Muscle of back (tissue), 3 donors: ENCODE measurements at regions not wholly inside any gene's neighbourhood (a gene's known extent, or its start where the extent isn't known, plus 50 kb on each side); places are given as distances from the start of the nearest gene placed in this dataset.
A peak's percentile ranks its signal among the peaks of the same experiment; 100 is the strongest.
"Not testable (repeated sequence)": the region's sequence is repeated elsewhere in the genome, so short reads cannot be mapped to it uniquely, and the experiment has no call there.

ENCODE experiments used
- DNase-seq, 3 donors: peaks; one replicate each; pipeline versions ENCODE4 v3.0.0 to v3.0.0-alpha.2; 2013

DNA sequence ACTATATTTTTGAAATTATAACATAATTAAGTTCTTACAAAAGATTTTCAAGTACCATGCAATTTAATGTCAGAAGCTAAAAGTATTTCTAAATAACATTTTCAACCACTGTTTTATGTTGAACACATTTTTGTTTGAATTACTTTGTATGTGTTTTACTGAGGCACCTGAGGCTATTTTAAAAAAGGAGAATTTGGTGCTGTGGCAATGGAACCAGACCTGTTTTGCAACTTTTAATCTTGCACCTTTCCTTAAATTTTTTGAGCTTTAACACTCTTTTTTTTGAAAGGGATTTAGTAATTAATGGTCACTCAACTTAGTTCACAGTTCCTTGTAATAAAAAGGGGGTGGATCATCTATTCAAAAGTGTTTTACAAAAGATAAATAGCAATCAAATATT lies 561.6 kb downstream of the ZBBX start:
- no peak for DNase-seq

DNA sequence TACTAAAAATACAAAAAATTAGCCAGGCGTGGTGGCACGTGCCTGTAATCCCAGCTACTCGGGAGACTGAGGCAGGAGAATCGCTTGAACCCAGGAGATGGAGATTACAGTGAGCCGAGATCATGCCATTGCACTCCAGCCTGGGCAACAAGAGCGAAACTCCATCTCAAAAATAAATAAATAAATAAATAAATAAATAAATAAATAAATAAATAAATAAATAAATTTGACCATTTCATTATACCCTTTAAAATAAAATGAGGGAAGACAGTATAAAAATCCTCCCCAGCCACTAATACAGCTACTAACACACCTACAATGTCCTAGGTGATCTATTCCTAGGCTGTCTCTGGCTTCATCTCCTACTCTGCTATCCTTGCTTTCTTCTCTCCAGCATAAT lies 562.8 kb downstream of the ZBBX start:
- DNase-seq, result not testable (repeated sequence)

DNA sequence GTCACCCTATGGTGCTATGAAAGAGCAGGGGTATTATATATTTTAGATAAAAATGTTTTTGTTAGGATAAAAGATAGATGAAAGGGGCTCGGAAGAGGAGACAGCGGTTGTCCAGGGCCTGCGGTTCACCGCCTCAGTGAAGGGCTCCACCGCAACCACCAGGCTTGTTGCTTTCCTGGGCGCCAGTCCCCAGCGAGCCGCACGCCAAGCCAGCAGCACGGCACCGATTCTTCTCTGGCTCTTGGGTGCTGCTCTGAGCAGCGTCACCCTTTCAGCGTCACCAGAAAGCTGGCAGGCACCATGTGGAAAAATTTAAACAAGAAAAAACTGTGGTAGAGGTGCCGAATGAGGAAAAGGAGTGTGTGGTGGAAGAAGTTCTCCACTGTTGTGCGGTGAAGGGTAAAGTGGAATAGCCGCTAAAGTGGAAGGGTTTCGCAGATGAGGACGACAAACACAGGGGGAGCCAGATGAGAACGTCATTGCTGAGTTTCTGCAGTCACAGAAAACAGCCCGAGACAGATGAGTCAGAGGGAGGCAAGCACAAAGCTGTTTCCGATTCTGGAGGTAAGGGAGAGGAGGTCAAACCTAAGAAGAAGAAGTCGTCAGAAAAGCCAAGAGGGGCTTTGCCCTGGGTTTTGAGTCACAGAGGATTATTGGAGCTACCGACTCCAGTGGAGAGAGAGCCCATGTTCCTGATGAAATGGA lies 569.2 kb downstream of the ZBBX start:
- DNase-seq, result no peak

DNA sequence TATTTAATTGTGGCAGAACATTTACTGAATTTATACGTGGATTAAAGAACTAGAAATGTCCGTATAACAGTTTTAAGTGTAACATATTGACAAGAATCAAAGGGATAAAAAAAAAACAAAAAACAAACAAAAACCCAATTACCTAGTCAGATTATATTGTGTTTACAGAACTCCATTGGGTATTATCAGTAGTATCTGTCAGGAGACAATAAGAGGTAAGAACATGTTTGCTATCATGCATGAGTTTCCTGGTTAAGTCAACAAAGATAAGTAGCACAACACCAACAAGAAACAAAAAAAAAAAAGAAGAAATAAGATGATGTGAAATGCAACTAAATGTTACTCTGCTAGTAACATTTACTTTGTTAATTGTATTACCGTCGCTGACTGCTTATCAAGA lies 570.6 kb downstream of the ZBBX start:
- no peak for DNase-seq

DNA sequence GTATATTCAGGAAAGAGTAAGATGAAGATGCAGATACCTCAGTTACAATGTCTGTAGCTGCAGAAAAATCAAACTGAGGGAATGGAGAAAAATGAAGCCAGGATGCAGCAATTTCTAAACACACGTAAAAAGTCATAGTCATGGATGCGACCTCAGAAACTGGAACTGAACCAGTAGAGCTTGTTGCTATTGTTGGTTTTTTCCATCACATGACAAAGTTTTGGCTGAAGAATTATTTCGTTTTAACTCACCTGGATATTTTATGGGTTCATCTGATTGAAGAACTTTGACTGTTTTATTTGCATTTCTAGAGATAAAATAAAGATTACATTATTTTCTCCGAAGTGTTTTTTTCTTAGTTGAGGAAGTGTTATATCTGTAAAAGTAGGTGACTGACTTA lies 591.2 kb downstream of the ZBBX start:
- no peak for DNase-seq

DNA sequence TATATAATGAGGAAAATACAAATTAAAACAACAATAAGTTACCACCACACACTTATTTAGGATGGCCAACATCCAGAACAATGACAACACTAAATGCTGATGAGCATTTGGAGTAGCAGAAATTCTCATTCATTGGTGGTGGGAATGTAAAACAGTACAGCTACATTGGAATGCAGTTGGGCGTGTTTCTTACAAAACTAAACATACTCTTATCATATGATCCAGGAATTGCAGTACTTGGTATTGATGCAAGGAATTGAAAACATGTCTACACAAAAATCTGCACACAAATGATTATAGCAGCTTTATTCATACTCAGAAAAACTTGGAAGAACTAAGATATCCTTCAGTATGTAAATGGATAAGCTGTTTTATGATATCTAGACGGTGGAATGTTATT lies 594.2 kb downstream of the ZBBX start:
- no peak for DNase-seq

DNA sequence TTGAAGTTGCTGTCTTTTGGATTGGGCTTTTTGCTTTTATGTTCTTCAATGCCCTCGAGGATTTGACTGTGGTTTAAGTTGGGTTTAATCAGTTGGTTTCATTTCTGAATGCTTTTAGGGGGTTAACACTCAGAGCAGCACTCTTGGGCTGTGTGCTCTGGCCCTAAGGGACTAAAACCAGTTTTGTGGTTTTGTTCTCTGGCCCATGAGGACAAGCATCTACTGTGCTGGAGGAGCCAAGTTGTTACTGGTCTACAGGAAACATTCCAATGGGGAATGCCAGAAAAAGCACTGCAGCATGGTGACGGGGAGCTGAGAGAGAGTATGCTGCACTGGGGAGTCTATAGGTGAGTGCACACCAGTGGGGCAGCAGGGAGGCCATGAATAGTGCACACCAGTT lies 596.9 kb downstream of the ZBBX start:
- DNase-seq, result no peak

DNA sequence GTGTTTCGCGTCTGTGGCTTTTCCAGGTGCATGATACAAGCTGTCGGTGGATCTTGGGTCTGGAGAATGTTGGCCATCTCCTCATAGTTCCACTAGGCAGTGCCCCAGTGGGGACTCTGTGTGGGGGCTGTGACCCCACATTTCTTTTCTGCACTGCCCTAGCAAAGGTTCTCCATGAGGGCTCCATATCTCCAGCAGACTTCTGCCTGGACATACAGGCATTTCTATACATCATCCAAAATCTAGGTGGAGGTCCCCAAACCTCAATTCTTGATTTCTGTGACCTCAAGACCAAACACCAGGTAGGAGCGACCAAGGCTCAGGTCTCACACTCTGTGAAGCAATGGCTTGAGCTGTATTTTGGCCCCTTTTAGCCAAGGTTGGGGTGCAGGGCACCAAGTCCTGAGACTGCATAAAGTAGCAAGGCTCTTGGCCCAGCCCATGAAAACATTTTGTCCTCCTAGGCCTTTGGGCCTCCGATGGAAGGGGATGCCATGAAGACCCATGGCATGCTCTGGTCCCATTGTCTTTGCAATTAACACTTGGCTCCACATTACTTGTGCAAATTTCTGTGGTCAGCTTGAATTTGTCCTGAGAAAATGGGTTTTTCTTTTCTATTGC lies 615.3 kb downstream of the ZBBX start:
- no peak for DNase-seq

DNA sequence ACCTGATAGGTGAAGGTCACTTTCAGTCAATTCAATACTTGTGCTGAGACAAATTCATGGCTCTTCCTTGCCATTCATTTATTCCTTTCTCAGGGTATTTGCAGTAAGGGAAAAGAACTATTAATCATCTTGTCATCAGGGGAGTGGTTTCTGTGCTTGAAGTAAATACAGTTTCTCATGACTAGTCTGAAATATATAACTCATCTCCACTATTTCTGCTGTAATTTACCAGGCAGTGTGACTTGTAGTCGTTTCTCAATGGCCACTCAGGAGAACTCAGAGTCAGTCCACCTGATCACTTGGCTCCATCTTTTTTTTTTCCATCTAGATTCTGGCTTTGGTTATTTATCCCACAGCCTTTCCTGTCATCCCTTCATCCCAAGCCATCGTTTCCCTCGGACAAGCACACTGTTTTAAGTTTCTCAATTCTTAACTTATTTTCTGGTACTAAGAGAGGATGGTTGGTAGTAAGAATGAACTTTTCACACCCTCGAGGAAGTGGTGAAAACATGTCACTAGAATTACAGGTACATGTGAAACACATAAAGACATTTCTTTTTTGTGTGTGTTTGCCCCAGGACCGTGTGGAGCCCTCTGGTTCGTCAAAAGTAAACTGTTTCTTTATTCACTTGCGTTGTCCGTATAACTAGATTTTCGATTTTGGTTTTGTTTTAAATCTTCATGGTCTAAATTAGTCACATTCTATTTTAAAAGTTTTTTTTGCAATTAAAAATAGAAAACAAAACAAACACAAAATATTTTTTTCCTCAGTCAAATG lies 620.2 kb downstream of the ZBBX start:
- no peak for DNase-seq

DNA sequence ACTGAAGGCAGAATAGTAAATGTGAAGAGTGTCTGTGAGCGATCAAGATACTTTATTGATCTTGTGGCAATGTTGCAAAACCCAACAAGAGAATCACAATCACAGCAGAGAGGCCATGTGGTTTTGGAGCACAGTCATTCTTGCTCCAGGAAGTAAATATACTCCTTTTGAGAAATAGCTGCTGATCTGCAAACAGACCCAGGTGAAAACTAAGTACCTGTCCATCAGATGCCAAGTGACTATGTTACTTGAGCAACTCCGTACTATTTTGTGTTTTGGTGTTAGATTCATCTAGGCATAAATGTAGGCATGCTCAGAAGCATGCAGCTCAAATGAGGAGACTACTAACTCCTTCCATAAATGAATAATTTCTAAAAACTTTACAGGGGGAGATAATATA lies 627.9 kb downstream of the ZBBX start:
- DNase-seq, result no peak

DNA sequence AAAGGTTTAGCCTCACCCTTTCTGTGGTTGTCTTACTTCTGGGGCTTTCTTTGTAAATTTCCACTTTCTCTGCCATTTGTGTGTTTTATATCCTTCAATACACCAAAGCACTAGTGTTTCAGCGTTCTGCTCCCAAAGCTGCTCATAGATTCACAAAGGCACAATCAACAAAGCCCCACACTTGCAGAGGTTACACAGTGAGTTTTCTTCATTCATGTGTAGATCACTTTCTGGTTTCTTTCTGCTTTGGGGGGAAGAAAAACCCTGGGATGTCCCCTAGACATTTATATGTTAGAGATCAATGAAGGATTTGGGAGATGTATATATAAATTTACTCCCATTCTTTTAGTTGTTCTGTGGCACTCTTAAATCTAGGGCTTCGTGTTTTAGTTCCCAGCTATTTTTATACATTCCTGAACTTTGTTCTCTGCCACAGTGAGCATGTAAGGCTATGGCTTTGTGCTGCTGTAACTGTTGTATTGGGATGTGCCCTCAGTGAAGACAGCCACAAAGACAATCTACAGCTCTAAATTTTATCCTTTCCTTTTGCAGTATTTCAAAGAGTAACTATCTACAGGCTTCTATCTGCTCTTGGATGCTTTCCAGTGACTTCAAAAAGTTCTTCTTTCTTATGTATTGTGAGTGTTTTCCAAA lies 636.5 kb downstream of the ZBBX start:
- no peak for DNase-seq

DNA sequence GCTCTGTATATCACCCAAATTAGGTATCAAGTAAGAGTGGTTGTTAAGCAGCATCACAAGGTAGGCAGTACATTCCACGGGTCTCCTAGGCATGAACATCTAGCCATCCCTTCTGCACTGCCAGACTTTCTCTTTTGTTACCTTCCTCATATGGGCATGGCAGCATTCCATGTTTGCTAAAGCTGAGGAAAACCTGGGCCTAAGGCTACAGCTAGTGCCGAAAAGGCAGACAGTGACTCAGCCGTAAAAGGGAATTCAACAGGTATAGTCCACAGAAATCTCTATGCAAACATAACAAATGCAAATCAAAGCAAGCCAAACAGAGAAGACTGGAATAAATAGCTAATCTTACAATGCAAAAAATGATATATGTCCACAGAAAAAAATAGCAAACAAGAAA lies 645.4 kb downstream of the ZBBX start:
- no peak for DNase-seq

DNA sequence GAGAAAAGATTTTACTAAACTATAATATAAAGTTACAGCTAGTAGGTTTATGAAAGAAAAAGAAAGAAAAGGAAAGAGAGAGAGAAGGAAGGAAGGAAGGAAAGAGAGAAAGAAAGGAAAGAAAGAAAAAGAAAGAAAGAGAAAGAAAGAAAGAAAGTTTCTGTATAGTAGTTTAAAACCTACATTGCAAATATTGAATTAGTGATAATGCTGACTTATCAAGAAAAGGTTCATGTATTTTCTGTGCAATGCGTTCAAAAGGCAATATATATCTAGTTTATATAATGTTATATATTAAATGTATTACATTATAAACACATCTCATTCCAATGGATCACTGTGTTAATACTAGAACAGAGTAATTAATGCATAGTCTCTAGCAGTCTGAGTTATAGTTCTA lies 648.4 kb downstream of the ZBBX start:
- no peak for DNase-seq

DNA sequence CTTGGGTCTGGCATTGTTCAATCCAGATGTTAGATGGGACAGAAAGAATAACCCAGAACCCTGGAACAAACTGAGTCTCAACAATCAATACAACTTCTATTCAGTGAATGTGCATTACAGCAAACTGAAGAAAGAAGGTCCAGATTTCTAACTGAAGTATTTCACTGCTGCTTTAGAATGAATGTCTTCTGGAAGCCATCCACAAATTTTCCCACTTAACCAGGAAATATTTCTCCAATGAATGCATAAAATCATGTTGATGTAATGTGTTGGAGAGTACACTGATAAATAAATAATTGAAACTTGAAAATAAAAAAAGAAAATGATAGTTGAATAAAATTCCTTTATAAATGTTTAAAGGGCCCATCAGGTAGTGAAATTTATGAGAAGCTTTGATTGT lies 658.6 kb downstream of the ZBBX start:
- peak; percentile 2 to 21 (median 14) for DNase-seq

DNA sequence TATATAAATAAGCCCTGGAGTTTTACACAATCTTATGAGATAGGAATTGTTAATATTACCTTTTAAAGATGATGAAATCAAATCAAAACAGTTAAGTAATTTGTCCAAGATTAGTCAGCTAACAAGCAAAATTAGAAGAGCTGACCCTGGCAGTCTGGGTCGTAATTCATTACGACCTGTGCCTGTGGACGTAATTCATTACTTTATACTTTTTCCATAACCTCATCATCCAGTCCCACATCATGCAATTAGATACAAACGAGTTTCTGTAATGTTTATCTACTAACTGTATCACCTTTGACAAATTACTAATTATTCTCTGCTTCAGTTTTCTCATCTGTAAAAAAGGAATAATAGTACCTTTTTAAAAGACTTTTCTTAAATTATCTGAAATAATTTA lies 665.9 kb downstream of the ZBBX start:
- no peak for DNase-seq

DNA sequence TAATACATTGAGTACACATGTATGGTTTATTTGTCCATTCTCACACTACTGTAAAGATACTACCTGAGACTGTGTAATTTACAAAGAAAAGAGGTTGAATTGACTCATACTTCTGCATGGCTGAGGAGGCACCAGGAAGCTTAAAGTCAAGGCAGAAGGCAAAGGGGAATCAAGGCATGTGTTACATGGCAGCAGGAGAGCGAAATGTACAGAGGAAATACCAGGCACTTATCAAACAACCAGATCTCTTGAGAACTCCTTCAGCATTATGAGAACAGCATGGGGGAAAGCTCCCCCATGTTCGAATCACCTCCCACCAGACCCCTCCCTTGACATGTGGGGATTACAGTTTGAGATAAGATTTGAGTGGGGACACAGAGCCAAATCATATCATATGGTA lies 666.3 kb downstream of the ZBBX start:
- DNase-seq, result no peak

DNA sequence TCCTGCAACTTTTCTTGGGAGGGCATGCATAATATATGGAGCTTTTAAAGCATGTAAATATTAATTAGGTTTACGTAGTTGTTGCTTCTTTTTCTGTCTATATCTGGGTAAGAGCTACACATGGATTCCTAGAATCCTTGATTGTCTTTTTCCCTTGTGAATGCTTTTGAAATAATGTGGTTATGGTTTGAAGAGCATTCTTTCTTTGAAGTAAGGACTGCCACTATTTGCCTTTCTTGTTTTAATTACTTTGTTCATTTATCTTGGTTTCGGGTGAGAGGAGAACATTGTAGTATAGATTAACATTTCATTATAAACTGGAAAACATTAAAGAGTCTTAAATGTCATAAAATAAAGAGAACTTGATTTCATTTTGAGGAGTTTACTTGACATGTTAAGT lies 674.0 kb downstream of the ZBBX start:
- no peak for DNase-seq

DNA sequence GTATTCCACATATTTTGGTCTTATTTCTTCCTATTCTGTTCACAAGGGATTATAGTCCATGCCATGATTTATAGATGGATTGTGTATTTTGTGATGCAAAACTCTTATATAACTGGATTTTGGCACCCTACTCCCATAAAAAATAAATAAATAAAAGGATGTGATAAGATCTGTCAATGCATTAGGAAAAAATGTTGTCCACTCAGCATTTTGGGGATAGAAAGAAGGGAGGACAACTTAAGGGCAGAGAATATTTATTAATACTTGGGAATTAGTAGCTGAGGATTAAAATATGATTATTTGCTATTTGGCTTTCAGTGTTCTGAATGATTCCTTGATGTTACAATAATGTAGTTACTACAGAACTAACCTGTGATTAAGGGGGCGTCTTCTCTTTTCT lies 682.6 kb downstream of the ZBBX start:
- no peak for DNase-seq

DNA sequence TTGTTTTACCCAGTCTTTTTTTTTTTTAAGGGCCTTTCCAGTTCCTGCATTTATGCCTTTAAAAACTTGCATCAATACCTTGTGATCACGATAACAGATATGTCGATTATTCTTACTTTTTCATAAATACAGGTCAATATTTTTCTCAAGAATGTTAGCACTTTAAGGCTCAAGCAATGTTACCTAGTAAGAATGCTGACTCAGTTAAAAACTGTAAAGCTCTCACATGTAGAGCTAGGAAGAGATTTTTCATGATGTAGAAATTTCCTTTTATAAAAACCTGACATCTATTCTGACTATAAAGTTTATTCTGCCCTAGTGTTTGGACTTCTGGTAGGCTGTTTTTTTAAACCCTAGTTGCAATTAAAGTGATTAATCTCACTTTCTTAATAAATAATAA lies 684.0 kb downstream of the ZBBX start:
- DNase-seq, result no peak

DNA sequence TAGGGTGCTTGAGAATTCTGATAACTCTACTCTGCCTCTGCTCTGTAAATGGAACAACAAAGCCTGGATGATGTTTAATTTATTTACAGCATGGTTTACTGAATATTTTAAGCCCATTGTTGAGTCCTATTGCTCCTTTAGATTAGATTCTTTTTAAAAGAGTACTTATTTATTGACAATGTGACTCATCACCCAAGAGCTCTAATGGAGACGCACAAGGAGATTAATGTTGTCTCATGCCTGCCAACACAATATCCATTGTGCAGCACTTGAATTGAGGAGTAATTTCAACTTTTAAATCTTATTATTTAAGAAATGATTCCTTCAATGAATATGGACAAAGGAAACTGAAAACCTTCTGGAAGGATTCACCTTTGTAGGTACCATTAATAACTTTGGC lies 691.4 kb downstream of the ZBBX start:
- DNase-seq, result no peak

DNA sequence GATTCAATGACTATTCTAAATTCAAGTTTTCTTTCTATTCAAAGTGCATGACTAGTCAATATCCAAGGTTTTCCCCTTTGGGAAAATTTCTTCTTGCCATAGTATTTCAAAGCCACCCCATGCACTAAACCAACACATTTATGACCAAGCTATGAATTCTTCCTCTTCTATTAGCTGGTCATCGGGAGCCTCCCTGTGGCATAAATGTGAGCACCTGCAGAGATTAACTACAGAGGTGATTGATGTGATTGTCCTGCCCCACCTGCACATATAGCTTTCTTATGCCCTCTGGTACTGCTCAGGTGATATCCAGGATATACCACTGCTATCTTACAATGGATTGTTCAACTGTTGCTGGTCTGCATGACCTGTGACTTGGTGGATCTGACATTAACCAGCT lies 694.9 kb downstream of the ZBBX start:
- DNase-seq, result no peak

DNA sequence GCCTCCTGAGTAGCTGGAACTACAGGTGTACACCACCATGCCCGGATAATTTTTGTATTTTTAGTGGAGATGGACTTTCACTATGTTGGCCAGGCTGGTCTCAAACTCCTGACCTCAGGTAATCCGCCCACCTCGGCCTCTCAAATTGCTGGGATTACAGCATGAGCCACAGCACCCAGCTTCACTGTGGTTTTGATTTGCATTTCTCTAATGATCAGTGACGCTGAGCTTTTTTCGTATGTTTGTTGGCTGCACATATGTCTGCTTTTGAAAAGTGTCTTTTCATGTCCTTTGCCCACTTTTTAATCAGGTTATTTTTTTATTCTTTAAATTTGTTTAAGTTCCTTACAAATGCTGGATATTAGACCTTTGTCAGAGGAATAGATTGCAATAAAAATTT lies 696.0 kb downstream of the ZBBX start:
- not testable (repeated sequence) for DNase-seq

DNA sequence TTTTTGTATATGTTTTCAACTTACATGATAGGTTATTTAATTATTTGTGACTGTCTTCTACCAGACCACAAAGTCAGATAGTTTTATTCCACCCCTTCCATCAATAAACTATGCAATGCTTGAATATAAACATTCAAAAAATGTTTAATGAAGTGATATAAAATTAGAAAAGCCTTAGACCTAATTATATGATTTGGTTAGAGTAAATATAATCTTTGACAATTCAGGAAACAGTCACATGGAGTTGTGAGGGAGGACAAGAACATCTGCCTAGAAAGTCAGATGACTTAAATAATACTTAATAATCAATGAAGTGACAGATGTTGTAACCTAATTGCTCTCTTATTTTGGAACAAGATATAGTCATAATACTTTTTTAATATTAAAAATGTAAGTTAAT lies 710.3 kb downstream of the ZBBX start:
- DNase-seq, result no peak
